Endodermal cell (in vitro differentiated cells): ENCODE measurements at regions not wholly inside any gene's neighbourhood (a gene's known extent, or its start where the extent isn't known, plus 50 kb on each side); places are given as distances from the start of the nearest gene placed in this dataset.
A peak's percentile ranks its signal among the peaks of the same experiment; 100 is the strongest.

Experiments
- DNase-seq: peaks from one replicate; pipeline ENCODE4 v3.0.0-alpha.2; 2017
- H3K27ac ChIP-seq: 2 replicates; pipeline ENCODE4 v1.5.1; 2013; ENCODE audit warnings: mild to moderate bottlenecking, low read depth, low read length, moderate library complexity
- H3K27me3 ChIP-seq: 2 replicates; pipeline ENCODE4 v1.6.1; 2013; ENCODE audit warnings: mild to moderate bottlenecking, low read length, moderate library complexity; ENCODE audit not compliant: insufficient read depth, control insufficient read depth, poor library complexity, severe bottlenecking
- H3K36me3 ChIP-seq: 2 replicates; pipeline ENCODE4 v1.7.0; 2013; ENCODE audit warnings: mild to moderate bottlenecking, low read length, moderate library complexity; ENCODE audit not compliant: control insufficient read depth, insufficient read depth
- H3K4me1 ChIP-seq: one replicate; pipeline ENCODE4 v1.7.0; 2013; ENCODE audit warnings: low read length; ENCODE audit not compliant: control insufficient read depth, insufficient read depth
- H3K4me3 ChIP-seq: 2 replicates; pipeline ENCODE4 v1.5.1; 2013; ENCODE audit warnings: mild to moderate bottlenecking, low read length, moderate library complexity
- H3K9ac ChIP-seq: 2 replicates; pipeline ENCODE4 v1.6.1; 2013; ENCODE audit warnings: mild to moderate bottlenecking, low read length, moderate library complexity; ENCODE audit not compliant: poor library complexity, severe bottlenecking; ENCODE audit errors: extremely low read depth
- H3K9me3 ChIP-seq: 2 replicates; pipeline ENCODE4 v1.6.1; 2013; ENCODE audit warnings: mild to moderate bottlenecking, low read length, moderate library complexity; ENCODE audit not compliant: control insufficient read depth
- H3K27ac Mint-ChIP-seq: 2 replicates; pipeline ENCODE4 v1.8.0; 2020; ENCODE audit warnings: mixed read lengths
- H3K27me3 Mint-ChIP-seq: 2 replicates; pipeline ENCODE4 v1.8.0; 2021; ENCODE audit warnings: mild to moderate bottlenecking, mixed read lengths; ENCODE audit not compliant: insufficient read depth
- H3K36me3 Mint-ChIP-seq: 2 replicates; pipeline ENCODE4 v1.8.0; 2020; ENCODE audit warnings: low read depth, mixed read lengths
- H3K4me1 Mint-ChIP-seq: 2 replicates; pipeline ENCODE4 v1.8.0; 2020; ENCODE audit warnings: mixed read lengths
- H3K4me3 Mint-ChIP-seq: 2 replicates; pipeline ENCODE4 v1.8.0; 2020; ENCODE audit warnings: mild to moderate bottlenecking, moderate library complexity, mixed read lengths
- H3K9me3 Mint-ChIP-seq: 2 replicates; pipeline ENCODE4 v1.8.0; 2020; ENCODE audit warnings: mild to moderate bottlenecking, mixed read lengths
- WGBS, 2 experiments: methylation state at CpG; one replicate each; pipeline versions ENCODE4 v1.1.5 to v1.1.7; 2013; ENCODE audit warnings: missing lambda C conversion rate in 2 of 2, mixed read lengths in 1 of 2; ENCODE audit not compliant: insufficient coverage in 1 of 2, insufficient read length in 1 of 2; 5-methylcytosine and 5-hydroxymethylcytosine counted together
- TF ChIP-seq, protein P1 (sequence below): fragments of 200-600 bp; sonication (generic); conservative IDR thresholded peaks from 2 replicates; pipeline ENCODE4 v1.5.0; 2021; ENCODE audit warnings: antibody characterized with exemption, mild to moderate bottlenecking

DNA sequence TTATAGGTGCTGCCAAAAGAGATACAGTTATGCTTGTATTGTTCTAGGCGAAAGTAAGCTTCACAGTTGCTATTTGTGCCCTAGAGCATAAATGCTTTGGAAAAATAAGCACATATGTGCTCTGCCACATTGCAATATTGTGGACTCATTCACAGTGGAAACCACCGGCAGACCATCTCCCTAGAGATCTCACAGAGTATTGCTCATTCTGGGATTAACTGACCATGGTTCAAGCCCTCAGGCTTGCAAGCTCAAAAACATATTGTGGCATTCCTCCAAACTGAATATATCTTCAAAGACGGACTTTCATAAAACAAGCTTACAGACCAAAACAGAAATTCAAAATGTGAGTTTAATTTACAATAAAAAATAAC, 158.2 kb upstream of the CCDC150 start:
- H3K27me3 Mint-ChIP-seq, result no peaks in the 10 kb centered on the region

GRCh38 chr2:196482119-196483065, 157.1 kb upstream of the CCDC150 start:
- H3K9me3 ChIP-seq, result no peaks in the 10 kb centered on the region
- no peak for DNase-seq
- H3K4me1 ChIP-seq, result no peaks in the 10 kb centered on the region
- TF ChIP-seq, protein P1, sequence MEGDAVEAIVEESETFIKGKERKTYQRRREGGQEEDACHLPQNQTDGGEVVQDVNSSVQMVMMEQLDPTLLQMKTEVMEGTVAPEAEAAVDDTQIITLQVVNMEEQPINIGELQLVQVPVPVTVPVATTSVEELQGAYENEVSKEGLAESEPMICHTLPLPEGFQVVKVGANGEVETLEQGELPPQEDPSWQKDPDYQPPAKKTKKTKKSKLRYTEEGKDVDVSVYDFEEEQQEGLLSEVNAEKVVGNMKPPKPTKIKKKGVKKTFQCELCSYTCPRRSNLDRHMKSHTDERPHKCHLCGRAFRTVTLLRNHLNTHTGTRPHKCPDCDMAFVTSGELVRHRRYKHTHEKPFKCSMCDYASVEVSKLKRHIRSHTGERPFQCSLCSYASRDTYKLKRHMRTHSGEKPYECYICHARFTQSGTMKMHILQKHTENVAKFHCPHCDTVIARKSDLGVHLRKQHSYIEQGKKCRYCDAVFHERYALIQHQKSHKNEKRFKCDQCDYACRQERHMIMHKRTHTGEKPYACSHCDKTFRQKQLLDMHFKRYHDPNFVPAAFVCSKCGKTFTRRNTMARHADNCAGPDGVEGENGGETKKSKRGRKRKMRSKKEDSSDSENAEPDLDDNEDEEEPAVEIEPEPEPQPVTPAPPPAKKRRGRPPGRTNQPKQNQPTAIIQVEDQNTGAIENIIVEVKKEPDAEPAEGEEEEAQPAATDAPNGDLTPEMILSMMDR, result peak; percentile 24
- Mint-ChIP-seq H3K4me1 (peaks cover 3% of the 10 kb centered on the region), H3K27ac (no peak overlapping the region), H3K4me3 (no peak overlapping the region), H3K9me3 (no peaks in the 10 kb centered on the region), H3K36me3 (no peaks in the 10 kb centered on the region), H3K27me3 (no peaks in the 10 kb centered on the region)
- no peak overlapping the region for H3K9ac ChIP-seq
- WGBS, 2 experiments, result 93 to 98% methylated on average over 3 to 6 of the region's 6 CpGs
- no peaks in the 10 kb centered on the region for H3K27me3 ChIP-seq
- H3K4me3 ChIP-seq, result no peak overlapping the region
- H3K36me3 ChIP-seq, result no peaks in the 10 kb centered on the region
- no peak overlapping the region for H3K27ac ChIP-seq

More for the DNA sequence above, 158.2 kb upstream of the CCDC150 start:
- TF ChIP-seq, protein P1, result no peak
- Histone ChIP-seq H3K4me1 (no peaks in the 10 kb centered on the region), H3K36me3 (no peaks in the 10 kb centered on the region), H3K27ac (no peak overlapping the region), H3K9ac (no peak overlapping the region), H3K27me3 (no peaks in the 10 kb centered on the region), H3K9me3 (no peaks in the 10 kb centered on the region), H3K4me3 (no peak overlapping the region)
- H3K4me1 Mint-ChIP-seq, result peaks cover 3% of the 10 kb centered on the region
- no peaks in the 10 kb centered on the region for H3K9me3 Mint-ChIP-seq
- no peaks in the 10 kb centered on the region for H3K36me3 Mint-ChIP-seq
- H3K4me3 Mint-ChIP-seq, result no peak overlapping the region
- WGBS, 2 experiments, result 95 to 97% methylated on average over 2 to 3 of the region's 3 CpGs
- DNase-seq, result no peak
- H3K27ac Mint-ChIP-seq, result no peak overlapping the region

GRCh38 chr2:196486146-196486545, 153.4 kb upstream of the CCDC150 start:
- Histone ChIP-seq H3K27ac (no peak overlapping the region), H3K36me3 (no peaks in the 10 kb centered on the region), H3K9ac (no peak overlapping the region), H3K27me3 (no peaks in the 10 kb centered on the region), H3K4me3 (no peak overlapping the region), H3K4me1 (no peaks in the 10 kb centered on the region), H3K9me3 (no peaks in the 10 kb centered on the region)
- no peak overlapping the region for H3K4me3 Mint-ChIP-seq
- H3K9me3 Mint-ChIP-seq, result no peaks in the 10 kb centered on the region
- peak overlapping the region; percentile 15 for H3K27ac Mint-ChIP-seq
- no peak for DNase-seq
- 78 to 84% methylated on average over 3 of the region's 3 CpGs for WGBS, 2 experiments
- peaks cover 3% of the 10 kb centered on the region for H3K4me1 Mint-ChIP-seq
- no peaks in the 10 kb centered on the region for H3K36me3 Mint-ChIP-seq
- H3K27me3 Mint-ChIP-seq, result no peaks in the 10 kb centered on the region
- TF ChIP-seq, protein P1, result no peak
